ENCODE measurements at regions not wholly inside any gene's neighbourhood (a gene's known extent, or its start where the extent isn't known, plus 50 kb on each side); places are given as distances from the start of the nearest gene placed in this dataset.

DNA sequence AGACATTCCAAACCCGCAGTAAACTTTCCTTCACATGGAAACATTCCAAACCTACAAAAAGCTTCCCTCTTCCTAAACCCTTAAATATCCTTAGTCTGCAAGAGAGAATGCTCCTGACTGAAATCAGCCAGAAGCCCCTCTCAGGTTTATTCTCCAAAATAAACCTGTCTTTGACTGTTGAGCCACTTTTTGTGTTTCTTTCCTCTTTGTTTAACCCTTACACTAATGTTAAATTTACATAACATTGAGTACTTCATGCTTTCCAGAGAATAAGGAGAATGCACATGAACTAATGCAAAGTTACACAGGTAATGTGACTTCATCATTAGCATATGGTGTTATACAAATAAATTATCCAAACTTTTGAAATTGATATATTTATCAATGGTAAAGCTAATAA lies 262.6 kb upstream of the PRKCQ start (continued):
- TF ChIP-seq, protein P1, sequence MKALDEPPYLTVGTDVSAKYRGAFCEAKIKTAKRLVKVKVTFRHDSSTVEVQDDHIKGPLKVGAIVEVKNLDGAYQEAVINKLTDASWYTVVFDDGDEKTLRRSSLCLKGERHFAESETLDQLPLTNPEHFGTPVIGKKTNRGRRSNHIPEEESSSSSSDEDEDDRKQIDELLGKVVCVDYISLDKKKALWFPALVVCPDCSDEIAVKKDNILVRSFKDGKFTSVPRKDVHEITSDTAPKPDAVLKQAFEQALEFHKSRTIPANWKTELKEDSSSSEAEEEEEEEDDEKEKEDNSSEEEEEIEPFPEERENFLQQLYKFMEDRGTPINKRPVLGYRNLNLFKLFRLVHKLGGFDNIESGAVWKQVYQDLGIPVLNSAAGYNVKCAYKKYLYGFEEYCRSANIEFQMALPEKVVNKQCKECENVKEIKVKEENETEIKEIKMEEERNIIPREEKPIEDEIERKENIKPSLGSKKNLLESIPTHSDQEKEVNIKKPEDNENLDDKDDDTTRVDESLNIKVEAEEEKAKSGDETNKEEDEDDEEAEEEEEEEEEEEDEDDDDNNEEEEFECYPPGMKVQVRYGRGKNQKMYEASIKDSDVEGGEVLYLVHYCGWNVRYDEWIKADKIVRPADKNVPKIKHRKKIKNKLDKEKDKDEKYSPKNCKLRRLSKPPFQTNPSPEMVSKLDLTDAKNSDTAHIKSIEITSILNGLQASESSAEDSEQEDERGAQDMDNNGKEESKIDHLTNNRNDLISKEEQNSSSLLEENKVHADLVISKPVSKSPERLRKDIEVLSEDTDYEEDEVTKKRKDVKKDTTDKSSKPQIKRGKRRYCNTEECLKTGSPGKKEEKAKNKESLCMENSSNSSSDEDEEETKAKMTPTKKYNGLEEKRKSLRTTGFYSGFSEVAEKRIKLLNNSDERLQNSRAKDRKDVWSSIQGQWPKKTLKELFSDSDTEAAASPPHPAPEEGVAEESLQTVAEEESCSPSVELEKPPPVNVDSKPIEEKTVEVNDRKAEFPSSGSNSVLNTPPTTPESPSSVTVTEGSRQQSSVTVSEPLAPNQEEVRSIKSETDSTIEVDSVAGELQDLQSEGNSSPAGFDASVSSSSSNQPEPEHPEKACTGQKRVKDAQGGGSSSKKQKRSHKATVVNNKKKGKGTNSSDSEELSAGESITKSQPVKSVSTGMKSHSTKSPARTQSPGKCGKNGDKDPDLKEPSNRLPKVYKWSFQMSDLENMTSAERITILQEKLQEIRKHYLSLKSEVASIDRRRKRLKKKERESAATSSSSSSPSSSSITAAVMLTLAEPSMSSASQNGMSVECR (CRISPR knock-in tag; IDR thresholded peaks at IDR 0.05; ENCODE audit: borderline replicate concordance): no peak
- TF ChIP-seq JUN (CRISPR knock-in tag; IDR thresholded peaks at IDR 0.05) (no peak), ZNF423 (CRISPR knock-in tag; IDR thresholded peaks at IDR 0.05) (no peak), ATF1 (CRISPR knock-in tag; IDR thresholded peaks at IDR 0.05) (no peak), CREM (CRISPR knock-in tag; IDR thresholded peaks at IDR 0.05) (no peak), MXD4 (CRISPR knock-in tag; IDR thresholded peaks at IDR 0.05; ENCODE audit: borderline replicate concordance) (peak; percentile 56; the same call in 1 of the 2 replicates)
- TF ChIP-seq, protein P2, sequence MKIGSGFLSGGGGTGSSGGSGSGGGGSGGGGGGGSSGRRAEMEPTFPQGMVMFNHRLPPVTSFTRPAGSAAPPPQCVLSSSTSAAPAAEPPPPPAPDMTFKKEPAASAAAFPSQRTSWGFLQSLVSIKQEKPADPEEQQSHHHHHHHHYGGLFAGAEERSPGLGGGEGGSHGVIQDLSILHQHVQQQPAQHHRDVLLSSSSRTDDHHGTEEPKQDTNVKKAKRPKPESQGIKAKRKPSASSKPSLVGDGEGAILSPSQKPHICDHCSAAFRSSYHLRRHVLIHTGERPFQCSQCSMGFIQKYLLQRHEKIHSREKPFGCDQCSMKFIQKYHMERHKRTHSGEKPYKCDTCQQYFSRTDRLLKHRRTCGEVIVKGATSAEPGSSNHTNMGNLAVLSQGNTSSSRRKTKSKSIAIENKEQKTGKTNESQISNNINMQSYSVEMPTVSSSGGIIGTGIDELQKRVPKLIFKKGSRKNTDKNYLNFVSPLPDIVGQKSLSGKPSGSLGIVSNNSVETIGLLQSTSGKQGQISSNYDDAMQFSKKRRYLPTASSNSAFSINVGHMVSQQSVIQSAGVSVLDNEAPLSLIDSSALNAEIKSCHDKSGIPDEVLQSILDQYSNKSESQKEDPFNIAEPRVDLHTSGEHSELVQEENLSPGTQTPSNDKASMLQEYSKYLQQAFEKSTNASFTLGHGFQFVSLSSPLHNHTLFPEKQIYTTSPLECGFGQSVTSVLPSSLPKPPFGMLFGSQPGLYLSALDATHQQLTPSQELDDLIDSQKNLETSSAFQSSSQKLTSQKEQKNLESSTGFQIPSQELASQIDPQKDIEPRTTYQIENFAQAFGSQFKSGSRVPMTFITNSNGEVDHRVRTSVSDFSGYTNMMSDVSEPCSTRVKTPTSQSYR (CRISPR knock-in tag; IDR thresholded peaks at IDR 0.05): no peak

DNA sequence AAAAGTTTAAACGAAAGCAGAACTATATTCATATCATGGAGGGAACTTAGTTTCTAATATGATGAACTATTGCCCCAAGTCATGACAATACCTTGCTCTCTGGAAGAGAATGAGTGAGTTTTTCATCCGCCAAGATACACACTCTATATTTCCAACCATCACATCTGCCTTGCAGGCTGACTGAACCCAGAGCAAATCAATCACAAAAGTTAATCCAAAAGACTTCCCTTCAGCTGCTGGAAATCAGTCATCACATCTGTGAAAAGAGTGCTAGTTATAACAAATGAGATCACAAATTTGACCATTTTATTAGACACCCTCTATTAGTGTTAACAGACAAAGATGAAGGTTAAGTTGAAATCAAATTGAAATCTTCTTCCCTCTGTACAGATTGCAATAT lies 261.7 kb upstream of the PRKCQ start:
- DNase-seq (ENCODE audit: low spot score) (no peak), ATAC-seq (no peak)
- no peaks in the 10 kb centered on the region for H3K4me1 Mint-ChIP-seq
- no peak overlapping the region for H3K4me3 Mint-ChIP-seq
- H3K27ac Mint-ChIP-seq: no peak overlapping the region
- peaks cover 5% of the 10 kb centered on the region; the same call in 1 of the 2 replicates for H3K27me3 Mint-ChIP-seq (ENCODE audit: low read depth)
- H3K36me3 Mint-ChIP-seq: peaks cover 76% of the 10 kb centered on the region
- H3K9me3 Mint-ChIP-seq: peaks cover 55% of the 10 kb centered on the region
- POLR2A ChIA-PET: no interaction called here
- CTCF ChIA-PET: no interaction called here
- TF ChIP-seq JAZF1 (CRISPR knock-in tag; IDR thresholded peaks at IDR 0.05) (no peak), ZNF317 (CRISPR knock-in tag; IDR thresholded peaks at IDR 0.05; ENCODE audit: borderline replicate concordance, low read depth) (no peak), OVOL2 (CRISPR knock-in tag; IDR thresholded peaks at IDR 0.05; ENCODE audit: borderline replicate concordance) (no peak), SP1 (CRISPR knock-in tag; conservative IDR thresholded peaks at IDR 0.05) (no peak), GABPB1 (CRISPR knock-in tag; IDR thresholded peaks at IDR 0.05) (no peak), NR2C2 (CRISPR knock-in tag; IDR thresholded peaks at IDR 0.05) (no peak), ZNF396 (CRISPR knock-in tag; IDR thresholded peaks at IDR 0.05; ENCODE audit: borderline replicate concordance) (no peak)
- TF ChIP-seq, protein P3, sequence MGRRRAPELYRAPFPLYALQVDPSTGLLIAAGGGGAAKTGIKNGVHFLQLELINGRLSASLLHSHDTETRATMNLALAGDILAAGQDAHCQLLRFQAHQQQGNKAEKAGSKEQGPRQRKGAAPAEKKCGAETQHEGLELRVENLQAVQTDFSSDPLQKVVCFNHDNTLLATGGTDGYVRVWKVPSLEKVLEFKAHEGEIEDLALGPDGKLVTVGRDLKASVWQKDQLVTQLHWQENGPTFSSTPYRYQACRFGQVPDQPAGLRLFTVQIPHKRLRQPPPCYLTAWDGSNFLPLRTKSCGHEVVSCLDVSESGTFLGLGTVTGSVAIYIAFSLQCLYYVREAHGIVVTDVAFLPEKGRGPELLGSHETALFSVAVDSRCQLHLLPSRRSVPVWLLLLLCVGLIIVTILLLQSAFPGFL (CRISPR knock-in tag; IDR thresholded peaks at IDR 0.05; ENCODE audit: borderline replicate concordance): no peak
- TF ChIP-seq, protein P4, sequence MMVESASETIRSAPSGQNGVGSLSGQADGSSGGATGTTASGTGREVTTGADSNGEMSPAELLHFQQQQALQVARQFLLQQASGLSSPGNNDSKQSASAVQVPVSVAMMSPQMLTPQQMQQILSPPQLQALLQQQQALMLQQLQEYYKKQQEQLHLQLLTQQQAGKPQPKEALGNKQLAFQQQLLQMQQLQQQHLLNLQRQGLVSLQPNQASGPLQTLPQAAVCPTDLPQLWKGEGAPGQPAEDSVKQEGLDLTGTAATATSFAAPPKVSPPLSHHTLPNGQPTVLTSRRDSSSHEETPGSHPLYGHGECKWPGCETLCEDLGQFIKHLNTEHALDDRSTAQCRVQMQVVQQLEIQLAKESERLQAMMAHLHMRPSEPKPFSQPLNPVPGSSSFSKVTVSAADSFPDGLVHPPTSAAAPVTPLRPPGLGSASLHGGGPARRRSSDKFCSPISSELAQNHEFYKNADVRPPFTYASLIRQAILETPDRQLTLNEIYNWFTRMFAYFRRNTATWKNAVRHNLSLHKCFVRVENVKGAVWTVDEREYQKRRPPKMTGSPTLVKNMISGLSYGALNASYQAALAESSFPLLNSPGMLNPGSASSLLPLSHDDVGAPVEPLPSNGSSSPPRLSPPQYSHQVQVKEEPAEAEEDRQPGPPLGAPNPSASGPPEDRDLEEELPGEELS (CRISPR knock-in tag; IDR thresholded peaks at IDR 0.05): no peak
- TF ChIP-seq, protein P5, sequence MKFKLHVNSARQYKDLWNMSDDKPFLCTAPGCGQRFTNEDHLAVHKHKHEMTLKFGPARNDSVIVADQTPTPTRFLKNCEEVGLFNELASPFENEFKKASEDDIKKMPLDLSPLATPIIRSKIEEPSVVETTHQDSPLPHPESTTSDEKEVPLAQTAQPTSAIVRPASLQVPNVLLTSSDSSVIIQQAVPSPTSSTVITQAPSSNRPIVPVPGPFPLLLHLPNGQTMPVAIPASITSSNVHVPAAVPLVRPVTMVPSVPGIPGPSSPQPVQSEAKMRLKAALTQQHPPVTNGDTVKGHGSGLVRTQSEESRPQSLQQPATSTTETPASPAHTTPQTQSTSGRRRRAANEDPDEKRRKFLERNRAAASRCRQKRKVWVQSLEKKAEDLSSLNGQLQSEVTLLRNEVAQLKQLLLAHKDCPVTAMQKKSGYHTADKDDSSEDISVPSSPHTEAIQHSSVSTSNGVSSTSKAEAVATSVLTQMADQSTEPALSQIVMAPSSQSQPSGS (CRISPR knock-in tag; IDR thresholded peaks at IDR 0.05; ENCODE audit: borderline replicate concordance, low read depth): no peak
- TF ChIP-seq, protein P6, sequence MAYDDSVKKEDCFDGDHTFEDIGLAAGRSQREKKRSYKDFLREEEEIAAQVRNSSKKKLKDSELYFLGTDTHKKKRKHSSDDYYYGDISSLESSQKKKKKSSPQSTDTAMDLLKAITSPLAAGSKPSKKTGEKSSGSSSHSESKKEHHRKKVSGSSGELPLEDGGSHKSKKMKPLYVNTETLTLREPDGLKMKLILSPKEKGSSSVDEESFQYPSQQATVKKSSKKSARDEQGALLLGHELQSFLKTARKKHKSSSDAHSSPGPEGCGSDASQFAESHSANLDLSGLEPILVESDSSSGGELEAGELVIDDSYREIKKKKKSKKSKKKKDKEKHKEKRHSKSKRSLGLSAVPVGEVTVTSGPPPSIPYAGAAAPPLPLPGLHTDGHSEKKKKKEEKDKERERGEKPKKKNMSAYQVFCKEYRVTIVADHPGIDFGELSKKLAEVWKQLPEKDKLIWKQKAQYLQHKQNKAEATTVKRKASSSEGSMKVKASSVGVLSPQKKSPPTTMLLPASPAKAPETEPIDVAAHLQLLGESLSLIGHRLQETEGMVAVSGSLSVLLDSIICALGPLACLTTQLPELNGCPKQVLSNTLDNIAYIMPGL (CRISPR knock-in tag; IDR thresholded peaks at IDR 0.05): no peak
- TF ChIP-seq, protein P7, sequence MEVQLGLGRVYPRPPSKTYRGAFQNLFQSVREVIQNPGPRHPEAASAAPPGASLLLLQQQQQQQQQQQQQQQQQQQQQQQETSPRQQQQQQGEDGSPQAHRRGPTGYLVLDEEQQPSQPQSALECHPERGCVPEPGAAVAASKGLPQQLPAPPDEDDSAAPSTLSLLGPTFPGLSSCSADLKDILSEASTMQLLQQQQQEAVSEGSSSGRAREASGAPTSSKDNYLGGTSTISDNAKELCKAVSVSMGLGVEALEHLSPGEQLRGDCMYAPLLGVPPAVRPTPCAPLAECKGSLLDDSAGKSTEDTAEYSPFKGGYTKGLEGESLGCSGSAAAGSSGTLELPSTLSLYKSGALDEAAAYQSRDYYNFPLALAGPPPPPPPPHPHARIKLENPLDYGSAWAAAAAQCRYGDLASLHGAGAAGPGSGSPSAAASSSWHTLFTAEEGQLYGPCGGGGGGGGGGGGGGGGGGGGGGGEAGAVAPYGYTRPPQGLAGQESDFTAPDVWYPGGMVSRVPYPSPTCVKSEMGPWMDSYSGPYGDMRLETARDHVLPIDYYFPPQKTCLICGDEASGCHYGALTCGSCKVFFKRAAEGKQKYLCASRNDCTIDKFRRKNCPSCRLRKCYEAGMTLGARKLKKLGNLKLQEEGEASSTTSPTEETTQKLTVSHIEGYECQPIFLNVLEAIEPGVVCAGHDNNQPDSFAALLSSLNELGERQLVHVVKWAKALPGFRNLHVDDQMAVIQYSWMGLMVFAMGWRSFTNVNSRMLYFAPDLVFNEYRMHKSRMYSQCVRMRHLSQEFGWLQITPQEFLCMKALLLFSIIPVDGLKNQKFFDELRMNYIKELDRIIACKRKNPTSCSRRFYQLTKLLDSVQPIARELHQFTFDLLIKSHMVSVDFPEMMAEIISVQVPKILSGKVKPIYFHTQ (CRISPR knock-in tag; IDR thresholded peaks at IDR 0.05): no peak
